DOHH2 (cell line): ENCODE measurements at regions not wholly inside any gene's neighbourhood (a gene's known extent, or its start where the extent isn't known, plus 50 kb on each side); places are given as distances from the start of the nearest gene placed in this dataset.

Source experiments
- H3F3A ChIP-seq: fragments of 200-600 bp; sonication (generic), shearing (Covaris generic); 2 replicates; pipeline ENCODE4 v1.6.0; 2016; ENCODE audit warnings: antibody characterized with exemption, mild to moderate bottlenecking; ENCODE audit not compliant: control insufficient read depth, insufficient read depth
- H3K27ac ChIP-seq: fragments of 200-600 bp; sonication (generic); 2 replicates; pipeline ENCODE4 v1.5.1; 2014; ENCODE audit warnings: low read depth, mild to moderate bottlenecking, low read length, moderate library complexity
- H3K27me3 ChIP-seq: fragments of 200-600 bp; sonication (generic); 2 replicates; pipeline ENCODE4 v1.6.1; 2014; ENCODE audit warnings: mild to moderate bottlenecking, low read length, mixed read lengths; ENCODE audit not compliant: control insufficient read depth
- H3K36me3 ChIP-seq: fragments of 200-600 bp; sonication (generic); 2 replicates; pipeline ENCODE4 v1.6.1; 2014; ENCODE audit warnings: mild to moderate bottlenecking, low read length, moderate library complexity, mixed read lengths; ENCODE audit not compliant: control insufficient read depth
- H3K4me1 ChIP-seq: fragments of 200-600 bp; sonication (generic); 2 replicates; pipeline ENCODE4 v1.6.1; 2014; ENCODE audit warnings: mild to moderate bottlenecking, low read length, mixed read lengths; ENCODE audit not compliant: control insufficient read depth
- H3K4me2 ChIP-seq: fragments of 200-600 bp; sonication (generic); 2 replicates; pipeline ENCODE4 v1.6.0; 2014; ENCODE audit warnings: mild to moderate bottlenecking, low read length, moderate library complexity
- H3K4me3 ChIP-seq: fragments of 200-600 bp; sonication (generic); 2 replicates; pipeline ENCODE4 v1.5.1; 2014; ENCODE audit warnings: mild to moderate bottlenecking, low read length, mixed read lengths
- H3K79me2 ChIP-seq: fragments of 200-600 bp; sonication (generic); 2 replicates; pipeline ENCODE4 v1.6.1; 2014; ENCODE audit warnings: mild to moderate bottlenecking, low read length, mixed read lengths; ENCODE audit not compliant: control insufficient read depth
- H3K9me2 ChIP-seq: fragments of 200-600 bp; sonication (generic); replicated peaks from 2 replicates; pipeline ENCODE4 v1.6.1; 2014; ENCODE audit warnings: mild to moderate bottlenecking, low read length, mixed read lengths; ENCODE audit not compliant: control insufficient read depth
- H3K9me3 ChIP-seq: fragments of 200-600 bp; sonication (generic); 2 replicates; pipeline ENCODE4 v1.6.1; 2014; ENCODE audit warnings: antibody characterized with exemption, low read length, mixed read lengths; ENCODE audit not compliant: control insufficient read depth, insufficient read depth
- H4K20me1 ChIP-seq: fragments of 200-600 bp; sonication (generic); 2 replicates; pipeline ENCODE4 v1.6.0; 2014; ENCODE audit warnings: low read depth, mild to moderate bottlenecking, antibody characterized with exemption, low read length, moderate library complexity; ENCODE audit not compliant: control insufficient read depth, insufficient read depth
- EZH2phosphoT487 ChIP-seq: fragments of 200-600 bp; sonication (generic); IDR thresholded peaks from 2 replicates; pipeline ENCODE4 v1.6.1; 2017; ENCODE audit warnings: borderline replicate concordance, mild to moderate bottlenecking, antibody characterized with exemption, low read length, moderate library complexity, mixed read lengths
- TF ChIP-seq, protein P1 (sequence below): fragments of 200-600 bp; sonication (generic); IDR thresholded peaks from one replicate; pipeline ENCODE4 v1.5.1; 2014; ENCODE audit warnings: antibody characterized with exemption, mild to moderate bottlenecking, low read depth, low read length; ENCODE audit not compliant: poor library complexity, severe bottlenecking

DNA sequence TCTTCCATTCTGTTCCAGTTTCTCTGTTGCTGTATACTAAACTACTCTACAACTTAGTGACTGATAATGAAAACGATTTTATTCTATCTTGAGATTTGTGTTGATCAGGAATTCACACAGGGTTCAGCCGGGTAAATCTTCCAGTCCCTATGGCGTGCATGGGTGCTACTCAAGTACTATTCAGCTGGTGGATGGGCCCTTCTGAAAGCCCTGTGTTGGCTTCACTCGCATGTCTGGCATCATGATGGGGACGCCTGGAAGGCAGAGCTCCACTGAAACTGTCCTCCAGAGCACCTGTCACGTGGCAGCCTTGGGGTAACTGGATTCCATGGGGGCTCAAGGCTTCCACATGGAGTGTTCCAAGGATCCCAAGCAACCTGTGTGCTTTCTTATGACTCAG, 86.0 kb upstream of the ZMIZ1 start:
- Histone ChIP-seq H4K20me1 (0 out of 2 replicates have a peak, but pooled peaks cover 6% of the 10 kb centered on the region), H3F3A (no peaks in the 10 kb centered on the region), H3K27me3 (peaks cover 88% of the 10 kb centered on the region), H3K79me2 (no peaks in the 10 kb centered on the region), H3K9me3 (no peaks in the 10 kb centered on the region), H3K9me2 (no peaks in the 10 kb centered on the region), H3K4me2 (no peak overlapping the region), H3K27ac (no peak overlapping the region), H3K4me3 (no peak overlapping the region), H3K36me3 (no peaks in the 10 kb centered on the region), H3K4me1 (peaks cover 8% of the 10 kb centered on the region)
- TF ChIP-seq, protein P1, sequence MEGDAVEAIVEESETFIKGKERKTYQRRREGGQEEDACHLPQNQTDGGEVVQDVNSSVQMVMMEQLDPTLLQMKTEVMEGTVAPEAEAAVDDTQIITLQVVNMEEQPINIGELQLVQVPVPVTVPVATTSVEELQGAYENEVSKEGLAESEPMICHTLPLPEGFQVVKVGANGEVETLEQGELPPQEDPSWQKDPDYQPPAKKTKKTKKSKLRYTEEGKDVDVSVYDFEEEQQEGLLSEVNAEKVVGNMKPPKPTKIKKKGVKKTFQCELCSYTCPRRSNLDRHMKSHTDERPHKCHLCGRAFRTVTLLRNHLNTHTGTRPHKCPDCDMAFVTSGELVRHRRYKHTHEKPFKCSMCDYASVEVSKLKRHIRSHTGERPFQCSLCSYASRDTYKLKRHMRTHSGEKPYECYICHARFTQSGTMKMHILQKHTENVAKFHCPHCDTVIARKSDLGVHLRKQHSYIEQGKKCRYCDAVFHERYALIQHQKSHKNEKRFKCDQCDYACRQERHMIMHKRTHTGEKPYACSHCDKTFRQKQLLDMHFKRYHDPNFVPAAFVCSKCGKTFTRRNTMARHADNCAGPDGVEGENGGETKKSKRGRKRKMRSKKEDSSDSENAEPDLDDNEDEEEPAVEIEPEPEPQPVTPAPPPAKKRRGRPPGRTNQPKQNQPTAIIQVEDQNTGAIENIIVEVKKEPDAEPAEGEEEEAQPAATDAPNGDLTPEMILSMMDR, result no peak
- TF ChIP-seq EZH2phosphoT487, result no peak

DNA sequence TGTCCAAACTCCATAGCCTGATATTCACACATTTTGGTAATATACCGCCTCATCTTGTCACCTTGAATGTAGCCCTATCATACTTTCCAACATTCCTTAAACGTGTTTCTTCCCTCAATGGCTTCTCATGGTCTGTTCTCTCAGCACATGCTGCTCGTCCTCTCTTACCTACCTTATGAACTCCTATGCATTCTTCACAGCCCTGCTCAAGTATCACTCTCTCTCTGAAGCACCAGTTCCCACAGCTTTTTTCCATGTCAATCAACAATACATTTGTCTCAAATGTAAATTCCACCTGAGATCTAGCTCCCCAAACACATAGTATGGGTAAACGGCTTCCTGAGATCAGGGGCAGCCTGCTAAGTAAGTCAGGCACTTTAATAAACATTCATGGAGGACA, 85.2 kb upstream of the ZMIZ1 start:
- 0 out of 2 replicates have a peak, but pooled peaks cover 6% of the 10 kb centered on the region for H4K20me1 ChIP-seq
- no peaks in the 10 kb centered on the region for H3K36me3 ChIP-seq
- no peaks in the 10 kb centered on the region for H3K9me3 ChIP-seq
- peaks cover 8% of the 10 kb centered on the region for H3K4me1 ChIP-seq
- TF ChIP-seq EZH2phosphoT487, result no peak
- TF ChIP-seq, protein P1, result no peak
- H3F3A ChIP-seq, result no peaks in the 10 kb centered on the region
- H3K79me2 ChIP-seq, result no peaks in the 10 kb centered on the region
- no peak overlapping the region for H3K27ac ChIP-seq
- no peaks in the 10 kb centered on the region for H3K9me2 ChIP-seq
- H3K4me2 ChIP-seq, result no peak overlapping the region
- no peak overlapping the region for H3K4me3 ChIP-seq
- peaks cover 89% of the 10 kb centered on the region for H3K27me3 ChIP-seq

DNA sequence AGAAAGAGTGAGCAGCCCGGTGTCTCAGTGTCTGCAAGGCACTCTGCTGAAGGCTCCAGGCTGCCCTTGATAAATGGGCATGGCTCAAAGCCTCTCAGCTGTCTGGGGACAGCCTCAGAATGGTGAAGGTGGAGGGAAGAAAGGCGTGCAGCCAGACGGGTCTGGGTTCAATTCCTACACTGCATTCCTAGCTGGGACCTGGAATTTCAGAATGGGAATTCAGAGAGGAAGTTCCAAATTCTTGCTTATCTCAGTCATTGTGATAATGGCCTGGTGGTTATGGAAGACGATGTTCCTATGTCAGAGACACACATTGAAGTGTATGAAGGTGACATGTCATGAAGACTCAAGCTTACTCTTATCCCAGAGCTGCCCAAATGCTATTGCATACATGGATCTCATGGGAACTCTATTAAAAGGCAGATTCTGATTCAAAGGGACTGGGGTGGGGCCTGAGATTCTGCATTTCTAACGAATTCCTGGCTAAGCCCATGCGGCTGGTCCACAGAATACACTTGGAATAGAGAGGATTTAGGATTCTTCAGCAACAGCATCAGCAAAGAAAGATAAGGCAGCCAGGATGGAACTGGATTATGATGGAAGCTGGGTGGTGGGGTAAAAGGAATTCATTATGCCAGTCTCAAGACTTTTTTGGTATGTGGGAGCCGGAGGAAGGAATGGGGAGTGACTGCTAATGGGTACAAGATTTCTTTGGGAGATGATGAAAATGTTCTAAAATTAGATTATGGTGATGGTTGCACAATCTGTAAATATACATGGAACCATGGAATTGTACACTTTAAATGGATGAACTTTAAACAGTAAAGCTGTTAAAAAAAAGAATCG, 82.6 kb upstream of the ZMIZ1 start:
- Histone ChIP-seq H3K36me3 (no peaks in the 10 kb centered on the region), H3K27me3 (peaks cover 75% of the 10 kb centered on the region), H3K4me3 (no peak overlapping the region), H3K4me2 (no peak overlapping the region), H3K9me3 (no peaks in the 10 kb centered on the region), H3K27ac (no peak overlapping the region), H4K20me1 (0 out of 2 replicates have a peak, but pooled peaks cover 6% of the 10 kb centered on the region), H3F3A (no peaks in the 10 kb centered on the region), H3K79me2 (no peaks in the 10 kb centered on the region), H3K4me1 (peaks cover 18% of the 10 kb centered on the region), H3K9me2 (no peaks in the 10 kb centered on the region)
- no peak for TF ChIP-seq EZH2phosphoT487
- TF ChIP-seq, protein P1, result no peak
